ENCODE measurements at regions not wholly inside any gene's neighbourhood (a gene's known extent, or its start where the extent isn't known, plus 50 kb on each side); places are given as distances from the start of the nearest gene placed in this dataset.
"Not testable (repeated sequence)": the region's sequence is repeated elsewhere in the genome, so short reads cannot be mapped to it uniquely, and the experiment has no call there.

DNA sequence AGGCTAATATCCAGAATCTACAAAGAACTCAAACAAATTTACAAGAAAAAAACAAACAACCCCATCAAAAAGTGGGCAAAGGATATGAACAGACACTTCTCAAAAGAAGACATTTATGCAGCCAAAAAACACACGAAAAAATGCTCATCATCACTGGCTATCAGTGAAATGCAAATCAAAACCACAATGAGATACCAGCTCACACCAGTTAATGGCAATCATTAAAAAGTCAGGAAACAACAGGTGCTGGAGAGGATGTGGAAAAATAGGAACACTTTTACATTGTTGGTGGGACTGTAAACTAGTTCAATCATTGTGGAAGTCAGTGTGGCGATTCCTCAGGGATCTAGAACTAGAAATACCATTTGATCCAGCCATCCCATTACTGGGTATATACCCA is 73.0 kb upstream of the CCT8L2 start:
- TF ChIP-seq POLR2A, CTCF (IDR thresholded peaks at IDR 0.05): not testable (repeated sequence)

Measured in suprapubic skin (tissue), 3 donors.